HG03457 (cell line): ENCODE measurements at regions not wholly inside any gene's neighbourhood (a gene's known extent, or its start where the extent isn't known, plus 50 kb on each side); places are given as distances from the start of the nearest gene placed in this dataset.

Source experiments
- ATAC-seq: cut with Tn5 transposase; IDR thresholded peaks from one replicate; pipeline ENCODE4 v1.9.1; 2021; ENCODE audit warnings: moderate number of reproducible peaks; ENCODE audit not compliant: unreplicated experiment

- ATAC-seq, result no peak
Measured at GRCh38 chr11:130707217-130707616, 209.1 kb downstream of the SNX19 start.

GRCh38 chr11:130709531-130709930 is 206.7 kb downstream of the SNX19 start:
- no peak for ATAC-seq

DNA sequence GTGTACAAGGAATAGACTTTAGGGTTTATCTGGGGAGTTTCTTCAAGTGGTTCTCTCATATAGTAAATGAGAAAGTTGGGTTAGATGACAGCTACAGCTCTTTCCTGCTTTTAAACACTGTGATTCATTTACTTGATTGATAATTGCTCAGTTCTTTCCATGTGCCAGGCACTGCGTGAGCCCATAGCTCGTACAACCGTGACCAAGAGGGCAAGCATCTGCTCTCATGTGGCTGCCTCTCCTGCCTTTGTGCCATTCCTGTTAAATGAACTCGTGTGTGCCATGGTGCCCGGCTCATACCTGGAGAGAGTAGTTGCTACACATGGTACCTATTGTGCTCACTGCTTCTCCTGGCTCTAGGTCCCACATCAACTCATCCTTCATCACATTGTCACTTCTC is 206.3 kb downstream of the SNX19 start:
- ATAC-seq, result no peak

- no peak for ATAC-seq
Measured at GRCh38 chr11:130710497-130711012, 205.7 kb downstream of the SNX19 start.

DNA sequence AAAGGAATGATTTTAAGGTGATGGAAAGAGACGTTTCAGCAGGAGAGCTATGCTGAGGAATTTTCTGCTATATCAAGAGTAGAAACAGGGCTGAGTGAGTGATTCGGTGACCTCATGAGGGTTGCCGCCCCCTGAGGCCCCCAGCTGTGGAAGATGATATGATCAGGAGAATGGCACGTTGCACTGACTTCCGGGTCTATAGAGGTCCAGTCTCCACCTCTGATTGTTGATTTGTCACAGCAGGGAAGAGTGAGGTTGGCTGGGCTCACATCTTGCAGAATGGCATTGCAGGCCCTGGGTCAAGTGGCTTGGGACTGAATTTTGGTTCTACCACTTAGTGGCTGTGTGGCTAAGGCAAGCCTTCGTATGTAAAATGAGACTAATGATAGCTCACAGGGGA is 205.1 kb downstream of the SNX19 start:
- no peak for ATAC-seq

GRCh38 chr11:130712480-130712879 is 203.8 kb downstream of the SNX19 start:
- ATAC-seq, result no peak

DNA sequence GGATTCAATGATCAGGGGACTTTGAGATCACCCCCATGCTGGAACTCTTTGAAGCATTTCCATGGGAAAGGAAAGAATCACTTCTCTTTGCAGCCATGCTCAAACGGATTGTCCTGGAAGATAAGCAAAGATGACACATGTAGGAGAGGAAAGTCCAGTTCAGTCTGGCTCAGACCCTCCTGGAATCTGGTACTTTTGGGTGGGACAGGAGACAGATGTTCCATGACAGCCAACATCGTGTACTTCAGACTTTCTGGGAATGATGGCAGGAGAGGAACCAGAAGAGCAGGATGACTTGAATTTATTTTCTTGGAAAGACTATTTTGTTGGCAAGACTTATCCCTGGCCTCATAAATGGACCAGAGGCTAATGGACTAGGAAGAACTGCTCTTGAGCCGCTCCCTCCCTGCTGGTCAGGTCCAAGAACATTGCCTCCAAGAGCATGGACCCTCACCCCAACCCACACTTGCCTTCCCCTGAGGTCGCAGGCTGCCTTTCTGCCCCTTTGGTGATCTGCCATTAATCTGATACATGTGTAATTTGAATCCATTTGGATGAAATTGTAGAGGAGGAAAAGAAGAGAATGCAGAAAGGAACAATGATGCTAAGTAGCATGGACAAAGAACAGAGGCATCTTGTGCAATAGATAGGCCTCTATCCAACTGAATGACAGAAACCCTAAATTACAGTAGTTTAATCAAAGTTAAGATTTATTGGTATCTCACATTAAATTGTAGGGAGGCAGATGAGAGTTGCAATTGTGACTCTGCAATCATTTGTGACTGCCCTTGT is 201.0 kb downstream of the SNX19 start:
- no peak for ATAC-seq

- no peak for ATAC-seq
Measured at GRCh38 chr11:130715877-130716220, 200.4 kb downstream of the SNX19 start.

DNA sequence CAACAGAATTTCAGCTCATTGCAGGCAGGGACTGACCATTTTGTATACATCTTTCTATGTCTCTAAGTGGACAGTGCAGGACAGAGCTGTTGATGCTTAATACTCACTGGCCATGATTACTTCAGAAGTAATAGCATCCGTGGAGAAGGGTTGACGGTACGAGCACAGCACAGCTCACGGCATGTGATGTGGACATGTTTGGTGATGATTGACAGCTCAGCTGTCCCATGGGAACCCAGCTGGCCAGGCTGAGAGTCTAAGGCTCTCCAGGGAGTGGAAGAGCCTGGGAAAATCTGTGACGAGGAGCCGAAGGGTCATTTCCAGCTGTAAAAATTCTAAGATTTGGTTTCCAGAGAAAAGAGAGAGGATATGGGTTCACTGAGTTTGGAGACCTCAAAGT is 198.2 kb downstream of the SNX19 start:
- no peak for ATAC-seq

DNA sequence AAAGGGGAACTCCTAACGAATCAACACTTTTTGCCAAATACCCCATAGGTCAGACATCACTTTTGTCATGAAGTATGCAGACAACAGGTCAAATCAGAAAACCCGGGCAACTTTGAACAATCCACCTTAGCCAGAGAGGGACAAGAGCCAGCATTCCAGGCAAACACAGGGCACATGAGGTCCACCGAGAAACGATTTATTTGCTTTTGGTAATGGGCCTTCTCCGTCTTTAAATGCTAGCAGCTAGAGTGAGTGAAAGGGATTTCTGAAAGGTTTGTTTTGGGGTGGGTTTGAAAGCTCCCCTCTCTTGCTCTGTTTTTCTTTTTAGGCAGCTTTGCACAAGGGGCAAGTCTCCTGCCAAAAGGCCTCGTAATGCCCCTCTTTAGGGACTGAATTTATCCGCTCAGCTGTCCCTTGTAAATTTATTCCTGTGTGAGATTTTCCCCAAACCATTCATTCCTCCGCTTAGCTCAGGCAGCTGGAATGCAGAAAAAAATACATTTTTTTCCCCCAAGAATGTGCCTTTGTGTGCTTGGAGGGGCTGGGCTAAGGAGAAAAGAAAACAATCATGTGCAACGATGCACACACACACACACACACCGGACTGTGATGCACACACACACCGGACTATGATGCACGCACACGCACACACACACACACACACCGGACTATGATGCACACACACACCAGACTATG is 196.9 kb downstream of the SNX19 start:
- no peak for ATAC-seq

- no peak for ATAC-seq
Measured at GRCh38 chr11:130720232-130721022, 195.9 kb downstream of the SNX19 start.

GRCh38 chr11:130721023-130721681 is 195.1 kb downstream of the SNX19 start:
- ATAC-seq, result no peak

DNA sequence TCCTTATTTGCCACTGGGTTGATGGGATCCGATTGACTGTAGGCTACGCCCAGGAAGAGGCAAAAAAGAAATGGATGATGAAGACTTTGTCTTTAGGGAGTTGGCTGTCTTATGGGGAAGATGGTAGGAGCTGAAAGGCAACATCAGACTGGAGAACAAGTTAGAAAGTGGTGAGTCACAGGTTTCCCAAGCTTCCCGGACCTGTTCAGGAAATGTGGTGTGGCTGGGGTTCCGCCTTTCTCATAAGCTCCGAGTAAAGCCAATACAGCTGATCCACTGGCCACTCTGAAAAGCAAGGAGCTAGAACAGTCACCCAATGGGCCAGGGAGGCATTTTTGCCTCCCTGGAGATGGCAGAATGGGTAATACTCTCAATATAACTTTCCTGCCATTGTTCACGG is 194.5 kb downstream of the SNX19 start:
- no peak for ATAC-seq

DNA sequence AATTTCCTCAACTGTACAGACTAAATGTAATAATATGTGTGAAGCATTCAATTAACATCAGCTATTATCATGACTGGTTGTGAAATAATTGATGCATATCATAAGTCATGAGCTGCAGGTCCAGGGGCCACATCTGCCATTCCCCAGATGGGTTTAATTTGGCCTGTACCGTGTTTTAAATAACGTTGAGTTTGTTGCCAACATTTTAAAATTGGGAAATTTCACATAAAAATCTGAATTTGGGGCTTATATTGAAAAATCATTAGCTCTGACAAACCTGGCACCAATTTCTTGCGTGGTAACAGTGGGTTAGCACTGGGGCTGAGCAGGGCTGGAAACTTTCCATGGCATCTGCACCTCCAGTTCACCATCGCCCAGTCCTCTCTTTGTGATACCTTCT is 193.9 kb downstream of the SNX19 start:
- ATAC-seq, result no peak

DNA sequence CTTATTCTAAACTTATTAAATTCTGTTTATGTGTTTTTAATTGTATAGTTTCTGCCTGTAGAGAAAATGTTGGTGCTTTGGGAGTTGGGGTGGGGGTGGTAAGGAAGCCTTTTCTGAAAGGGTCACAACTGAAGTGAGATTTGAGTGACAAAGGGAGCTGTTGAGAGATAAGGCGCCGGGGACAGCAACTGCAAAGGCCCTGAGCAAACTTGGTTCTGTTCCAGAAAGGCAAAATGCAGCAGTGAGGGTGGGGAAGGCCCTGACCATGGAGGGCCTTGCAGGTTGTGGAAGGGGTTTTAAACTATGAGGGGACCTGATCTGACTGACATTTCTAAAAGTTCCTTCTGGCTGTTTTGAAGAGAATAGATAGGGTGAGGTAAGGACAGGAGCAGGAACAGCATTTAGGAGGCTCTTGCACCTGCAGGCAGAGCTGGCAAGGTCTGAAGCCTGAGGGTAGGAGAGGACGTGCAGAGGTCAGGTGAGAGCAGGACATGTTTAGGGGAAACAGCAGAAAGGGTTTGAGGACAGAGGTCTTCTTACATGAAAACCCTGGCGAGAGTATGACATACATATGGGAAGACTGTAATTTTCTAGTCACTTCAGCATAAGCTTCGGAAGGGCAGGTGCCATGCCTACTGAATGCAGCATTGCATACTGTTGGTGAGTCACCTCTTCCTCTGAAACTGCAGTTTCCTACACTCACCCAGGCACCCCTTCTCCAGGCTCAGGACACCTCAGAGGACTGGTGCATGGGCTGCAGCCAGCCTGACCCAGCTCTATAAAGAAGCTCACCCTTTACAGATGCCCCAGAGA is 190.7 kb downstream of the SNX19 start:
- no peak for ATAC-seq

DNA sequence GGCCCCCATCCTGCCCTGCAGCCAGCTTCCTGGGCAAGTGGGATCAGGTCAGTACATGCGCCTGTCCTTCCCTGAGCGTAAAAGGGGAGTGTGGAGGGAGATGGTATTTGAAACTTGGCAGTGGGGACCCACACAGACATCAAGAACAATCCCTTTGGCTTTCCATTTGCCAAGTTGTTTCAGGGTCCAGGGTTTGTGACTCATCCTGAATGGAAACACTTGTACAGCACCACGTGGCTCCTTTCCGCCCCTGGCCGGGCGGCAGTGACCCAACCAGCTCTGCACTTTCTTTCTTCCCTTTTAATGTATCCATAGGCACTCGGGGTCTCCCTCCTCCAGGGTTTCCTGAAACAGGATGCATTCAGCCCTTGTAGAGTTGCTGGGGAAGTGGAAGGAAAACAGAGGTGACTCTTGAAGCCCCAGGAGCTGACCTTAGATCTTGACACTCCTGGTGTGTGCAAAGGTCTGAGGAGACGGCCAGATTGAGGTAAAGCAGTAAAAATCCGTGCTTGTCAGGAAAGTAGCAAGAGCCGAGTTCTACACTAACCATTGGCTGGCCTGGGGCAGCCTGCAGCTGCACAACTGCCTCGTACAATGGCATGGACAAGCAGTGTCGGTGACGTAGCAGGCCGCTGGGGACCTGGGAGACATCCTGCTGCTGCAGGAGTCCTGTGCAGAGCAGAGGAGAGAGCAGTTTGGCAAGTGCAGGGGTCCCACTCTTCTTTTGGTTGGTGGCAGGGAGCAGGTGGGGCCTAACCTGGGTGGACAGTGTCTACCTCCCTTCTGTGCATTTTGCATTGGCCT is 189.8 kb downstream of the SNX19 start:
- no peak for ATAC-seq

GRCh38 chr11:130727157-130728119 is 188.8 kb downstream of the SNX19 start:
- ATAC-seq, result no peak
